OCI-LY3 (cell line): ENCODE measurements at regions not wholly inside any gene's neighbourhood (a gene's known extent, or its start where the extent isn't known, plus 50 kb on each side); places are given as distances from the start of the nearest gene placed in this dataset.

Experiments used
- EZH2phosphoT487 ChIP-seq: fragments of 200-600 bp; shearing (Covaris generic); IDR thresholded peaks from 2 replicates; pipeline ENCODE4 v1.6.1; 2018; ENCODE audit warnings: antibody characterized with exemption, mixed run types, low read depth
- TF ChIP-seq, protein P1 (sequence below): fragments of 200-600, 300-600 bp; sonication (generic); IDR thresholded peaks from 2 replicates; pipeline ENCODE4 v1.5.1; 2014; ENCODE audit warnings: antibody characterized with exemption, low read length, low read depth

DNA sequence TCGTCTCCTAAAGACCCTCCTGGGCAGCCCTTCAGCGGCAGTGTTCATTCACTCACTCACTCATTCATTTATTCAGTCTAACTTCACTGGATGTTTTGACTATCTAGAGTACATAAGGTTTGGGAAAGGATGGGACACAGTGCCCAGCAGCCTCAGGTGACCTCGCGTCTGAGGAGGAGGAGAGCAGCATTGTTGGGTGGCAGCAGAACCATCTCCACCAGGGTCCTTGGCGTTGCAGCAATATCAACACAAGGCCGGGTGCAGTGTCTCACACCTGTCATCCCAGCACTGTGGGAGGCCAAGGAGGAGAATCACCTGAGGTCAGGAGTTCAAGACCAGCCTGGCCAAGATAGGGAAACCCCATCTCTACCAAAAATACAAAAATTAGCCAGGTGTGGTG is 408.0 kb downstream of the BRD1 start:
- TF ChIP-seq, protein P1, sequence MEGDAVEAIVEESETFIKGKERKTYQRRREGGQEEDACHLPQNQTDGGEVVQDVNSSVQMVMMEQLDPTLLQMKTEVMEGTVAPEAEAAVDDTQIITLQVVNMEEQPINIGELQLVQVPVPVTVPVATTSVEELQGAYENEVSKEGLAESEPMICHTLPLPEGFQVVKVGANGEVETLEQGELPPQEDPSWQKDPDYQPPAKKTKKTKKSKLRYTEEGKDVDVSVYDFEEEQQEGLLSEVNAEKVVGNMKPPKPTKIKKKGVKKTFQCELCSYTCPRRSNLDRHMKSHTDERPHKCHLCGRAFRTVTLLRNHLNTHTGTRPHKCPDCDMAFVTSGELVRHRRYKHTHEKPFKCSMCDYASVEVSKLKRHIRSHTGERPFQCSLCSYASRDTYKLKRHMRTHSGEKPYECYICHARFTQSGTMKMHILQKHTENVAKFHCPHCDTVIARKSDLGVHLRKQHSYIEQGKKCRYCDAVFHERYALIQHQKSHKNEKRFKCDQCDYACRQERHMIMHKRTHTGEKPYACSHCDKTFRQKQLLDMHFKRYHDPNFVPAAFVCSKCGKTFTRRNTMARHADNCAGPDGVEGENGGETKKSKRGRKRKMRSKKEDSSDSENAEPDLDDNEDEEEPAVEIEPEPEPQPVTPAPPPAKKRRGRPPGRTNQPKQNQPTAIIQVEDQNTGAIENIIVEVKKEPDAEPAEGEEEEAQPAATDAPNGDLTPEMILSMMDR, result no peak
- TF ChIP-seq EZH2phosphoT487, result no peak
